Femur (tissue), 1 donor: ENCODE measurements at regions not wholly inside any gene's neighbourhood (a gene's known extent, or its start where the extent isn't known, plus 50 kb on each side); places are given as distances from the start of the nearest gene placed in this dataset.

Experiments
- DNase-seq: peaks from one replicate; pipeline ENCODE4 v3.0.0-alpha.2; 2017

GRCh38 chr6:138011413-138011812, 95.8 kb downstream of the PERP start:
- no peak for DNase-seq

- no peak for DNase-seq
These were observed 94.5 kb downstream of the PERP start for GRCh38 chr6:138012682-138013081.

GRCh38 chr6:138013959-138014358, 93.3 kb downstream of the PERP start:
- DNase-seq, result no peak

- no peak for DNase-seq
These were observed 90.0 kb downstream of the PERP start for GRCh38 chr6:138017166-138017757.

- DNase-seq, result no peak
These were observed 88.9 kb downstream of the PERP start for GRCh38 chr6:138018297-138018696.

GRCh38 chr6:138025528-138025978, 81.7 kb downstream of the PERP start:
- DNase-seq, result no peak

GRCh38 chr6:138026342-138026741, 80.9 kb downstream of the PERP start:
- DNase-seq, result no peak

GRCh38 chr6:138028893-138029292, 78.3 kb downstream of the PERP start:
- DNase-seq, result no peak

- no peak for DNase-seq
These were observed 76.3 kb downstream of the PERP start for GRCh38 chr6:138030872-138031271.

GRCh38 chr6:138031417-138031816, 75.8 kb downstream of the PERP start:
- DNase-seq, result no peak

- no peak for DNase-seq
These were observed 75.4 kb downstream of the PERP start for GRCh38 chr6:138031850-138032249.

- DNase-seq, result no peak
These were observed 74.6 kb downstream of the PERP start for GRCh38 chr6:138032571-138032970.

- DNase-seq, result no peak
These were observed 73.0 kb downstream of the PERP start for GRCh38 chr6:138034229-138034628.

GRCh38 chr6:138035070-138035469, 72.1 kb downstream of the PERP start:
- no peak for DNase-seq

- DNase-seq, result no peak
These were observed 71.1 kb downstream of the PERP start for GRCh38 chr6:138036111-138036510.

GRCh38 chr6:138037009-138037504, 70.2 kb downstream of the PERP start:
- DNase-seq, result no peak

- no peak for DNase-seq
These were observed 68.9 kb downstream of the PERP start for GRCh38 chr6:138038142-138038870.
